DMS 273 treated with DMSO at 0.1 percent for 48 hours (cell line): ENCODE measurements at regions not wholly inside any gene's neighbourhood (a gene's known extent, or its start where the extent isn't known, plus 50 kb on each side); places are given as distances from the start of the nearest gene placed in this dataset.
"Not testable (repeated sequence)": the region's sequence is repeated elsewhere in the genome, so short reads cannot be mapped to it uniquely, and the experiment has no call there.

Source experiments
- DNase-seq: peaks from one replicate; lab custom pipeline; 2025; lab: John Stamatoyannopoulos, UW

DNA sequence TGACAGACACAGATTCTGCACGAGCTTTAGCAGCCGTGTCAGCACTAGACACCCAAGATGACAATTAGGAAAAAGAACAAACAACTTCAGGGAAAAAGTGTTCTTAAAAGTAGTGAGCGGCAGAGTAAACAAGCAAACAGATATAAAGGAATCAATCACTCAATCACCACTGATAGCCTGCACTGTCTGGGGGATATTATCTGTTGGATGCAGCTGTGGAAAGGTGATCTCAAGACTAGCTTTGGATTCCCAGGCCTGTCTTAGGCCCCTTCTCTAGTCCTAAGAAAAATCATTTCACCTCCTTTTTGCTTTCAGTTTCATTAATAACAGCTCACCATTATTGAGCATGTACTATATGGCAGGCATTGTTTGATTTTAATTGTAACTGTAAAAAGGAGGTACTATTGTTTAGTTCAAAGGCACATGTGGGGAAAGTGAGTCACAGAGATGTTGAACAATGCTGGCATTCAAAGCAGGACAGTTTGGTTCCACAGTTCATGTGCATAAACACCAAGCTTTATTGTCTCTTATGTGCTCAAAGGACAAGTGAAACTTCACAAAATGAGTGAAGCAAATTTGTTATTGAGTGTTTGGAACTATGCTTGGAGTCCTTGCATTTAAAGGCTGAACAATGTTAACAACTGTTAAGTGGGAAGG is 147.3 kb upstream of the TCF4 start:
- no peak for DNase-seq

DNA sequence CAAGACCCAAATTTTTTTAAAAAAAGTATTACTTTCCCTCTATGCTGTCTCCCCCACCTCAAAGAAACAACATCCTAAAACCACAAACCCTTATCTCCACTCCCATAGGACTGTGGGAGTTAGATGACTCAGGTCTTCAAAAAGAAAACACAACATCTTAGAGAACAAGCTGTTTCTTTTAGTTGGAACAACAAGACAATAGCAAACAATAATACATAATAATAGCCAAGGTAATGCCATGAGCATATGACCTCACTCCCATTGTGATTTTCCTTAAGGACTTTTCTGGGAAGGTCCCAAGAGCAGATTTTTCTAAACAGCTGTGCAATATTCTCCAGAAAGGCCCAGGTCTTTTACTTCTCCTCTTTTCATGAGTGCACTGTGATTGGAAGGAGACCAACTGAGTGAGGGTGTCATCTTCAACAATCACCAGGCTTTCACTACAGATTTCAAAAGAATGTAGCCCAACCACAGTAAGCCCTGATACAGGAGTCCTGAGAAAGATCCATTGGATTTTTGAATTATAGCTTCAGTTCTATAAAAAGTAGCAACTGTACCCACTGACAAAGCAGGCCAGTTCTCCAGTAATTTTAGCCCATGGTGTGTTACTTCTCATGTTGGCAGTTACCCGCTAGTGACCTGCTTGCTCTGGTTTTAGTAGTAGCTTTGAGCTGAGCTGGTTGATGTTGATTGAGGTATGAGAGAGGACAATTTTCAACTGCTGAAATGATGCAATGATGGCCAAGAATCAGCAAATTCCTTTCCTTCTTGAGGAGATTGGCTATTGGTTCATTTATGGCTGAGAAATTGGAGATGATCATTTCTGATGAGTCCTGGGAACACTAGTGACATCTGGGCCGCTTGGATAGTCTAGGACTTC is 144.5 kb upstream of the TCF4 start:
- no peak for DNase-seq

DNA sequence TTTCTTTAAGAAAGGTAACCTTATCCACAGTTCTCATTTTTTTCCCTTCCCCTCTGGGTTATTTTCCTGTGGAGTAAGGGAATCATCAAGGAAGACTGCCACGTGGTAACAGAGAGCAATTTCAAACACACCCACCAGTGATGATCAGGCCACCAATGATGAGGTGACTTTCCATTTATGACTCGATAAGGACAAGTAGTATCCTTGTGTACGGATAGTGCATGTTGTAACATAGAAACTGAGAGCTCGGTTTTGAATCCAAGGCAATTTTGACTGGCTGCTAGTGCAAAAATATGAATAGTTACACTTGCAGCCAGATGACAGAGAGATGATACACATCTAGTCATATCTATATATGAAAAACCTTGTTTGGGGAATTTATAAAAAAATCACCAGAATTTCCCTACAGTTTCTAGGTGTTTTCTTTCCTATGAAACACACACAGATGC is 143.6 kb upstream of the TCF4 start:
- no peak for DNase-seq

DNA sequence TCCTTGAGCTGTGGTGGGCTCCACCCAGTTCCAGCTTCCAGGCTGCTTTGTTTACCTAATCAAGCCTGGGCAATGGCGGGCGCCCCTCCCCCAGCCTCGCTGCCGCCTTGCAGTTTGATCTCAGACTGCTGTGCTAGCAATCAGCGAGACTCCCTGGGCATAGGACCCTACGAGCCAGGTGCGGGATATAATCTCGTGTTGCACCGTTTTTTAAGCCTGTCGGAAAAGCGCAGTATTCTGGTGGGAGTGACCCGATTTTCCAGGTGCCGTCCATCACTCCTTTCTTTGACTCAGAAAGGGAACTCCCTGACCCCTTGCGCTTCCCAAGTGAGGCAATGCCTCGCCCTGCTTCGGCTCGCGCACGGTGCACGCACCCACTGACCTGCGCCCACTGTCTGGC is 133.0 kb upstream of the TCF4 start:
- not testable (repeated sequence) for DNase-seq

DNA sequence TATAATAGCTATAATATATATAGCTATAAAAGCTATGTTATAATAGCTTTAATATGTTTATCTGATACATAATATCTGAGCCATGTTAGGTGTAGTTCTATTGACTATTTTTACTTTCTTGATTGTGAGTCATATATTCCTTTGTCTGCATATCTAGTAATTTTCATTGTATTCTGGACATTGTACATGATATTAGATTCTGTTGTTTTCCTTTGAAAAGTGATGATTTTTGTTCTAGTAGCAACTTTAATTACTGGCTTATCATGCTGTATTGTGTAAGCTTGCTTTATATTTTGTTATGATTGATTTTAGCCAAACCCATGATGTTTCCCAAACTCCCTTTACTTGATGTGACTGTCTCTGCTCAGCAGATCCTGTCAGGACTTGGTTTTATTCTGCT is 125.7 kb upstream of the TCF4 start:
- DNase-seq, result no peak

DNA sequence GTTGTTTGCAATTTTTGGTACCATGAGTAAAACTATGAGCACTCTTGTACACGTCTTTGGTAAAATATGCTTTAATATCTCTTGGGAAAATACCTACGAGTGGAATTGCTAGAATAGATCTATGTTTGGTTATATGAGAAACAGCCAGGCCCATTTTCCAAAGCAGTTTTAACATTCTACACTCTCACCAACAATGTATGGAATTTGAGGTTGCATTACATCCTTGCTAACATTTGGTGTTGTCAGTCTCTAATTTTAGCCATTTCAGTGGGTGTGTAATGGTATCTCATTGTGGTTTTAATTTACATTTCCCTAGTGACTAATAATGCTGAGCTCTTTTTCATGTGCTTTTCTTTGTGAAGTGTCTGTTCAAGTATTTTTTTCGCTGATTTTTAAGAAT is 118.9 kb upstream of the TCF4 start:
- no peak for DNase-seq

DNA sequence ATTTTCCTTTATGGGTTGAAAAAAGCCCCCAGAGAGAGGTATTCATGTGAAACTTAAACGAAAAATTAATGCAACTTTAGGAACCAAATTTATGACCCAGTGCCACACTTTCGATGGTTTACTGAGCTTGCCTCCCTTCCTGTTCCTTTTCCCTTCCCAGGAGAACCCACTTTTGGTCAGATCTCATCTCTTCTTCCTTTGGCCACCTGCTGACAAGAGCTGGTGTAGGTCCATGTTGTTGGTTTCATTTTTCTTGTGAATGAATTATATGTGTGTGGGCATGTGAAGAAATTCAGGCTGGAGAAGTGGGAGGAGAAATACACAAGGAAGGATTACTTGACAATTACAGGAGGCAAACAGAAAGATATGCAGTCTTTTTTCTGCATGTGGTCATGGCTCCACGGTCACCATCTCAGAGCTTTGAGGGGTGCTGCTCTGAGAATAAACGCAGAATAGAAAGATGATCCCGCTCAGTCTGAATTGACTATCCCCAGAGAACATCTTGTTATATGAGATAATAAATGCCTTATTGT is 111.3 kb upstream of the TCF4 start:
- DNase-seq, result no peak

DNA sequence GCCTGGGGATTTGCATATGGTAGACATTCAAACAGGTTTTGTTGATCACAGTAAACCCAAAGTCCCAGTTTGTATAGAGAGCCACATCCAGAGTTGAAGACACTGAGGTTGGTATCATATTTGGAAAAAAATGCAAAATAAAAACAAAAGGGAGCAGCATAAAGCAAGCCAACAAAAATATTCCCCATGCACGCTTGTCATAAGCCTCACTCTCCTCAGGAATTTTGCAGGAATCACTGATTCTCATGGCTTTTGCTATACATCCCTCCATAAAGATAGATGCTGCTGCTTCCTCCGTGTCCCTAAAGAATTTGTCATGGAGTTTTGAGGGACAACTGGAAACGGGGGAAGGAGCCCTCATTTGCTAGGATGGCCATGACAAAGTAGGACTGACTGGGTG is 108.8 kb upstream of the TCF4 start:
- DNase-seq, result no peak

DNA sequence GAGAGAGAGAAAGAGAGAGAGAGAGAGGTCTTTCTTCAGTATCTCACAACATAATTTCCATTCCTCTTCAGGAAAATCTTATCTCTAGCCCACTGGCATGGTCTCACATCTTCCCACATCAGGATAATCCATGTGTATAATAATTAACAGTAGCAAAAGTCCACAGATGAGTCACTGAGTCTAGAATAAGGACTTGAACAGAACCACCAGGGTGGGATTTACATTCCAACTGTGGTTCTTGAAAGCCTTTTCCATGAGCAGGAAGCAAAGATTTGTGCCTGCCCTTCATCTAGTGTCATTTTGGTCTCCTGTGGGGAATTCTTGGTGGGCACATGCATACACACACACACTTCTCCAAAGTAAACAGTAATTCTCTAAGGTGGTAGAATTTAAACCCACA is 107.1 kb upstream of the TCF4 start:
- no peak for DNase-seq

DNA sequence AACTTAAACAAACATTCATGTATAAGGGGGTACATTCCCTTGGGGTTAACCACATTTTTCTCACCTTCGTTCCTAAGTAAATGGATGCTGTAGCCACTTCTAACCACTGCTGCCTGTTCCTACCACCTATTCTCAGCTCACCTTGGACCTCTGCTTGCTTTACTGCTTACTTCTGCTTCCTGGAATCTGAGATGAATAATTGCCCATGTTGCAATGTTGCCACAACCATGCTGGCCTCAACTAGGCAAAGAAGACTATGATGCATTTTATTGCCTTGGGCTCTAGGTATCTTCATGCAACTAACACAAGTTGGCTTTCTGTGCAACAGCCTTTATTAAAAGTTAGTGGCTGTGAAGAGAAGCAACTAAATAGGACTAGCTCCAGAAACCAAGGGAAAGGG is 106.3 kb upstream of the TCF4 start:
- no peak for DNase-seq

DNA sequence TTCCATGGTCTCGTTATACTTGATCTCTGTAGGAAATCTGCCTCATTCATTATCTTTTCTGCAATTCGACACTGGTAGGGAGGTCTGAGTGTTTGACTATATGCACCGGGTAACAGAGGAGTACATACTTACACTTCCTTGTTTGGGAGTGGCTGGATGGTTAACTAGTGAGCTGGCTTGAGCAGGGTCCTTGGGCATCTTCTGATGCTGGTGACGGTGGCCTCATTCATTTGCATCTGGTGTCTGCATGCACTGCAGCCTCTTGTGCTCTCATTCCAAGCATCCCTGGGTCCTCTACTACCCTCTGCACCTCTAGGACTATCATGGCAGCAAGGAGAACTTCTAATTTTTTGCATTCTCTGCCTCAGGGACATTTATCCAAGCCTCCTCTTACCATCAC is 100.0 kb upstream of the TCF4 start:
- DNase-seq, result no peak

DNA sequence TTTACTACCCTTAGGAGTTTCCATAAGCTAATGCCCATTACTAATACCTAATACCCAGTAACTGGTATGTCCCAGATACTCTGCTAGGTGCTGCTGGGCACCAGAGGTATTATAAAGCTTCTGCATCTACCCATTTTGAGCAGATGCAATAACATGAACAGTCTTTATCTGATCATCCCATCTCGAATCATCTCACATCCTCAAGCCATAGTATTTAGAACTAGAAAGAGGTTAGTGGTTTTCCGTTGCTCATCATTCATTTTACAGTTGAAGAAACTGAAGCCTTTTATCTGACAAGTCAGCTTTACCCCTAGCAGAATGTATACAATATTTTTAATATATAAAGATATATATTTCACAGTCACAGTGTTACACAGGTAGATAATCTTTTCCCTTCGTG is 99.1 kb upstream of the TCF4 start:
- no peak for DNase-seq

DNA sequence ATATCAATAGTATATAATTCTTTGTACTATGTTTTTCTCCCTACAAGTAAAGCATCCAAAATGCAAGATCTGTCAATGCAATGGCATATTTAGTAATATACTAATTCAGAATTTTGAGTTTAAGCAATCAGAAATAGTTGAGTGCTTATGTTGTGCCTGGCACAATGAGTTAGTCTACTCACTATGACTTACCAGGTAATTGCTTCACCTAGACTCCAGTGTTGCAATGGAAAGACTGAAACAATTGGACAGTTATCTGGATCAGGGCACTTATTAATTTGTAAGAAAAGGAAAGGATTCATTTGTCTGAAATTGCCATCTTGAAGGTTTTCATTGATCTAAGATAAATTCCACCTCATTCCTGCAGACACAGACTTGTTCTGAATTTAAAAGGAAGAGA is 97.6 kb upstream of the TCF4 start:
- no peak for DNase-seq

DNA sequence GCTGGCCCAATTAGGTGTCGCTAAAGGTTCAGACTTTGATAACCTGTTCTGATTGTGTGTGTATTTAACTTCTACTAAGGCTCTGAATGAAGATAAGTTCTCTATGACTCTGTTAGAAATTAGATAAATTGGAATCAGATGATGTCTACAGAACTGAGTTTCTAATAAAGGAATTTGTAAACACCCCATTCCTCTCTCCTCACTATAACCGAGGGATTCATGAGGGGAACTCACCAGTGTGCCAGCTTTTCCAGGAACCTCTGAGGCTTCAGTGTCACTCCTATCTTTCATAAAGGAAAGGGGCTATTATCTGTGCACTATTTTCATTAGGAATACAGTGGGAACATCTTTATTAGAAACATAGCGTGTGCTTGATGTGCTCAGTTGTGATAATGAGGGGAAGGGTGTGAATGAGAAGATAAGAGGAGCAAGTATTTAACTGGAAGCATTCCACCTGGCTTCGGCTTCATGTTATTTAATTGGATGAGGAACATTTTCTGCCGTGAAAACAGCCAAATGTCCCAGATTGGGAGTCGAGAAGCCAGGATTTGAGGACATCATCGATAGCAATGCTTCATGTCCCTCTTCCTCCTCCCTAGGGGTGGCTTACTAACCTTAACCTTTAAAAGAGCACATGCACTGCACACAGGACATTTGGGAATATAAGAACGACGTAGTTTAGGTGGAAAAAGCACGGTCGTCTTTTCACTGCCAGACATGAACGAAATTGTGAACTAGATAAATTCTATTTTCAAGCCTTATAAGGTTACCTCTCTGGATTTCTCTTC is 84.8 kb upstream of the TCF4 start:
- no peak for DNase-seq

DNA sequence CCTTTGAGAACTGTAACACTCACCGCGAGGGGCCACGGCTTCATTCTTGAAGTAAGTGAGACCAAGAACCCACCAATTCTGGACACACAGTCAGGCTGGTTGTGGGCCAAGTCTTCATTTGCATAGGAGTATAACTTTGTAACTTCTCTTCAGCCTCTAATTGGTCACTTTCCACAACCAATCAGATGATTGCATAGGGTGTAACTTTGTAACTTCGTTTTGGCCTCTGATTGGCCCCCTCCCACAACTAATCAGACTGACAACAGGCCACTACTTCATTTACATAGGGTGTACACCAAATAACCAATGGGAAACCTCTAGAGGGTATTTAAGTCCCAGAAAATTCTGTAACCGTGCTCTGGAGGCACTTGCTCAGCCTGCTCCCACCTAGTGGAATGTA is 77.5 kb upstream of the TCF4 start:
- no peak for DNase-seq

DNA sequence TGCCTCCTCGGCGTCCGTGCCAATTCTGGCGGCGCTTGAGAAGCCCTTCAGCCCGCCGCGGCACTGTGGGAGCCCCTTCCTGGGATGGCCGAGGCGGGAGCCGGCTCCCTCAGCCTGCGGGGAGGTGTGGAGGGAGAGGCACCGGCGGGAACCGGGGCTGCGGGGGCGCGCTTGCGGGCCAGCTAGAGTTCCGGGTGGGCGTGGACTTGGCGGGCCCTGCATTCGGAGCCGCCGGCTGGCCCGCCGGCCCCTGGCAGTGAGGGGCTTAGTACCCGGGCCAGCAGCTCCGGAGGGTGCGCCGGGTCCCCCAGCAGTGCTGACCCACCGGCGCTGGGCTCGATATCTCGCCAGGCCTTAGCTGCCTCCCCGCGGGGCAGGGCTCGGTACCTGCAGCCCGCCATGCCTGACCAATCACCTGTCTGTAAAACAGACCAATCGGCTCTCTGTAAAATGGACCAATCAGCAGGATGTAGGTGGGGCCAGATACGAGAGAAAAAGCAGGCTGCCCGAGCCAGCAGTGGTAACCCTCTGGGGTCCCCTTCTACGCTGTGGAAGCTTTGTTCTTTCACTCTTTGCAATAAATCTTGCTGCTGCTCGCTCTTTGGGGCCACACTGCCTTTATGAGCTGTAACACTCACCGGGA is 76.9 kb upstream of the TCF4 start:
- not testable (repeated sequence) for DNase-seq

DNA sequence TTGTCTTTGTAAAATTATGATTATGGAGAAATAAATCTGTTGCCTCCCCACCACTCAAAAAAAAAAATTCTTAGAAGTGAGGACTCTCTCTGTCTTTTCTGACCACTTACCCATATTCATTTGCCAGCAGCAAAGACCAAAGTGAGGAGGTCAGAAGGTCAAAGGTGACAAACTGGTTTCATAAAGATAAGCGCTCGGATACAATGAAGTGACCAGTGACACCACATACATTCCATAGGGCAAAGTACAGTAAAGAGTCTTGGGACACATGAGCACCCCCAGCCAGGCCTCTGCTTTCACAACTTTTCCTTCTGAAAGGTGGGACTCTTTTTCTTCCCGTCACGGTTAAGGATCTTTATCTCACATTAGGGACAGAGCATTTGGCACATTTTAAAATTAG is 75.9 kb upstream of the TCF4 start:
- DNase-seq, result no peak

DNA sequence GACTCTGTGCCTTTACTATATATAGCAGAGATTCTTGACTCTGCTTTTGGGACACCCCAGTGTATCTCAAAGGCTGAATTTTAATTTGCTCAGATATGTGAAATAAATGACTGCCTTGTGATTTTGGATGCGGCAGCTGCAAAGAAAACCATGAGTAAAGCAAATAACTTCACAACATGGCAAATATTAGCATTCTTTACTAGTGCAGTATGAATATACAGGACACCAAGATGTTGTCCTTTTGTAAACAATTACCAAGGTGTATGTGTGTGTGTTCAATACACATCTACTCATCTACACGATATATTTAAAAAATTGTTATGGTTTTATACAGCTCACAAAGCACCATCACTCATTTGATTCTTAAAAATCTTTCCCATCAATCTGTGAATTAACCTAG is 70.6 kb upstream of the TCF4 start:
- DNase-seq, result no peak

DNA sequence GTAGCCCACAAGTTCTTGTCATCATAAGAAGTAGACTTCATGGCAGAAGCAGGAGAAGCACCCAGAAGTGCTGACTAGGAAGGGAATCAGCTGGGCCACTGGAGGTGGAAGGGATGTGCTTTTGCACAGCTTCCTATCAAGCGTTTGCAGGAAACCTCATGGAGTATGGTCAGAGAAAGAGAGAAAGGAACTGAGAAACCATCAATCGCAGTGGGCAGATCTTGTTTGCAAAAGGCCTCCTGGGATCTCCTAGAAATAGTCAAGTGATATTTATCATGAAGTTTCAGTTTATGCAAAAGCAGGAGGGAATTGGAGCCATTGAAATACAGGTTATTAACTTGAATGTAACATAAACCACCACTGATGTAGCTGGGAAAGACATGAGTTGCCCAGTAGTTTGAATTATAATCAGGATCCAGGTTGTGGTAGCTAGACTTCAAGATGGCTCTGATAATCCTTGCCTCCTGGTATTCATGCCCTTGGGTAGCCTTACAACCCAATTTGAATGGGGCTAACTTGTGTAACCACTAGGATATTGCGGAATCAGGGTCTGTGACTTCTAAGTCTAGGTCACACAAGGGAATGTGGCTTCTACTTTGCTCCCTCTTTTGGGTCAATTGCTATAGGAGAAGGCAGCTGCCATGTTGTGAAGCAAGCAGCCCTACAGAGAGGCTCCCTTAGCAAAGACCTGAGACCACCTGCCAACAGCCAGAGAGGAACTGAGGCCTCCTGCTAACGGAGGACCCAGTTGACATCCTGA is 69.8 kb upstream of the TCF4 start:
- DNase-seq, result no peak

DNA sequence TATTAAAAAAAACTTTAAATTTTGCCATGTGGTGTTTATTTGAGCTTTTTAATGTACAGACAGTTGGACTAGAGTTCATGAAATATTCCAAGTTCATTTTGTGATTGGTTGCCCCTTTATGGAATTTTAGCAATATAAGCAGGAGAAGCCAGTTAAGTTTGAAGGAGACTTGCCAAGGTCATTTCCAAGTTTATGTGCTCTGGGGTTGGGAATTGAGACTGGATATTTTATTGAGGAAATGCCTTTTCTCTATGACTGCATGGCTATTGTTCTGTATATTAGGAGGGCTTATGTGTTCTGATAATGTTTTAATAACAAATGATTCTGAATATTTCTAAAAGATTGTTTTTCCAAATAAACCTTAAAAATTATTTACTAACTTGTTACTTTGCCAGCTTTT is 67.0 kb upstream of the TCF4 start:
- DNase-seq, result no peak

DNA sequence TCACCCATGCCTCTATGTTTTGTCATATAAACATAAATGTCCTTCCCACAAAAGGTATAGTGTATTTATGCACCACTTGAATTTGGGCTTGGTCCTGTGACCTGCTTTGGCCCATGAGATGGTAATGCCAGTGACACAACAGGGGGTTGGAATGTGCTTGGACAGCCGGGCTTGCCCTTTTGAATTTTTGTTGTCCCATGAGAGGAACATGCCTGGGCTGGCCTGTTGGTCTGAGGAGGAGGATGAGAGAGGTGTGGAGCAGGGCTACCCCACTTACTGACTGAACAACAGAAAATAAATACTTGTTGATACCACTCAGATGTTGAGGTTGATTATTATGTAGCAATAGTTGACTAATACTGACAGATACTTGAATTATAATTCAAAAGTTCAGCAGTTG is 63.2 kb upstream of the TCF4 start:
- DNase-seq, result no peak
